KMS-11 (cell line): ENCODE measurements at regions not wholly inside any gene's neighbourhood (a gene's known extent, or its start where the extent isn't known, plus 50 kb on each side); places are given as distances from the start of the nearest gene placed in this dataset.

ENCODE experiments used
- H2AFZ ChIP-seq: fragments of 200-600 bp; sonication (generic); 2 replicates; pipeline ENCODE4 v1.6.1; 2016; ENCODE audit warnings: antibody characterized with exemption, mixed run types, low read depth
- H3K27ac ChIP-seq: fragments of 200-600 bp; sonication (generic); 2 replicates; pipeline ENCODE4 v1.6.1; 2016; ENCODE audit warnings: mild to moderate bottlenecking, mixed run types
- H3K27me3 ChIP-seq: fragments of 200-600 bp; sonication (generic); 2 replicates; pipeline ENCODE4 v1.6.1; 2017; ENCODE audit warnings: mild to moderate bottlenecking, low read depth, mixed run types, moderate library complexity; ENCODE audit not compliant: insufficient read depth
- H3K36me3 ChIP-seq: fragments of 200-600 bp; sonication (generic); 2 replicates; pipeline ENCODE4 v1.6.1; 2017; ENCODE audit warnings: mild to moderate bottlenecking, mixed run types; ENCODE audit not compliant: insufficient read depth
- H3K4me1 ChIP-seq: fragments of 200-600 bp; sonication (generic); 2 replicates; pipeline ENCODE4 v1.6.1; 2016; ENCODE audit warnings: mild to moderate bottlenecking, low read depth, mixed run types; ENCODE audit not compliant: poor library complexity, severe bottlenecking
- H3K4me2 ChIP-seq: fragments of 200-600 bp; sonication (generic); 2 replicates; pipeline ENCODE4 v1.7.0; 2016; ENCODE audit warnings: mild to moderate bottlenecking, mixed run types
- H3K4me3 ChIP-seq: fragments of 200-600 bp; sonication (generic); IDR thresholded peaks from 2 replicates; pipeline ENCODE4 v1.6.1; 2017; ENCODE audit warnings: low read depth, low read length, mixed read lengths; ENCODE audit not compliant: insufficient read depth
- H3K79me2 ChIP-seq: fragments of 200-600 bp; sonication (generic); 2 replicates; pipeline ENCODE4 v1.6.1; 2016; ENCODE audit warnings: low read depth, mixed run types; ENCODE audit not compliant: insufficient read depth
- H3K9ac ChIP-seq: fragments of 200-600 bp; sonication (generic); 2 replicates; pipeline ENCODE4 v1.6.1; 2016; ENCODE audit warnings: mild to moderate bottlenecking, mixed run types
- H4K20me1 ChIP-seq: fragments of 200-600 bp; sonication (generic); 2 replicates; pipeline ENCODE4 v1.6.1; 2016; ENCODE audit warnings: mild to moderate bottlenecking, mixed run types; ENCODE audit not compliant: insufficient read depth
- TF ChIP-seq, protein P1 (sequence below): fragments of 200-600 bp; sonication (generic); conservative IDR thresholded peaks from 2 replicates; pipeline ENCODE4 v1.6.1; 2017; ENCODE audit warnings: low read depth, mild to moderate bottlenecking, antibody characterized with exemption, low read length, moderate library complexity, mixed read lengths

DNA sequence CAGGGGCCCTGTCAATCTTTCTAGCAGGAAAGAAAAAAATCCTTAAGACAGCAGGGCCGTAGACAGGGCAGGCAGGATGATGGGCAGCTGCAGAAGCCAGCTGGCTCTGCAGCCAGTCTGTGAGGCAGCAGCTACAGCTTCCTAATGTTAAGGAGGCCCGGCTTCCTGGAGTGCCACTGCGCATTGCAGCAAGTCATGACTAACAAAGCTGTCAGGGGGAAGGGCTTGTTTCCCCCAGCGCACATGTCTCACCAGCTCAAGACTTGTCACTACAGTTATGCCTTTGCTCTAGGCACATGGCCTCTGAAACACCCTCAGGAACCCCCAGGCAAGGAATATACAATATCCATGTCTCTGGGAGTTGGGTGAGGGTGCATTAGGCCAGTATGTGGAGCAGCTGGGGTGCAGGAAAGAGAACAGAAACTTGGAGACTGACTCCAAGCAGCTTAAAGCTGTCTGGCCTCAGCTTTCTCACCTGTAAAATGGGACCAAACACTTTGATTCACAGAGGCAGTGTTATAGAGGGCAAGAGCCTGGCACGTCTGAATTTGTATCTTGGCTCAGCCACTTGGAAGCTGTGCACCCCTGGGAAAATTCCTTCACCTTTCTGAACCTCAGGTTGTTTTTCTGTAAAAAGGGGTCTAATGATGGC lies 220.0 kb downstream of the HAPSTR1 start:
- Histone ChIP-seq H3K4me2 (no peak overlapping the region), H3K4me1 (no peaks in the 10 kb centered on the region), H3K27me3 (no peaks in the 10 kb centered on the region), H3K36me3 (no peaks in the 10 kb centered on the region), H3K79me2 (no peaks in the 10 kb centered on the region), H3K27ac (no peak overlapping the region), H4K20me1 (no peaks in the 10 kb centered on the region), H2AFZ (no peak overlapping the region), H3K4me3 (no peak overlapping the region), H3K9ac (no peak overlapping the region)
- TF ChIP-seq, protein P1, sequence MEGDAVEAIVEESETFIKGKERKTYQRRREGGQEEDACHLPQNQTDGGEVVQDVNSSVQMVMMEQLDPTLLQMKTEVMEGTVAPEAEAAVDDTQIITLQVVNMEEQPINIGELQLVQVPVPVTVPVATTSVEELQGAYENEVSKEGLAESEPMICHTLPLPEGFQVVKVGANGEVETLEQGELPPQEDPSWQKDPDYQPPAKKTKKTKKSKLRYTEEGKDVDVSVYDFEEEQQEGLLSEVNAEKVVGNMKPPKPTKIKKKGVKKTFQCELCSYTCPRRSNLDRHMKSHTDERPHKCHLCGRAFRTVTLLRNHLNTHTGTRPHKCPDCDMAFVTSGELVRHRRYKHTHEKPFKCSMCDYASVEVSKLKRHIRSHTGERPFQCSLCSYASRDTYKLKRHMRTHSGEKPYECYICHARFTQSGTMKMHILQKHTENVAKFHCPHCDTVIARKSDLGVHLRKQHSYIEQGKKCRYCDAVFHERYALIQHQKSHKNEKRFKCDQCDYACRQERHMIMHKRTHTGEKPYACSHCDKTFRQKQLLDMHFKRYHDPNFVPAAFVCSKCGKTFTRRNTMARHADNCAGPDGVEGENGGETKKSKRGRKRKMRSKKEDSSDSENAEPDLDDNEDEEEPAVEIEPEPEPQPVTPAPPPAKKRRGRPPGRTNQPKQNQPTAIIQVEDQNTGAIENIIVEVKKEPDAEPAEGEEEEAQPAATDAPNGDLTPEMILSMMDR: no peak

DNA sequence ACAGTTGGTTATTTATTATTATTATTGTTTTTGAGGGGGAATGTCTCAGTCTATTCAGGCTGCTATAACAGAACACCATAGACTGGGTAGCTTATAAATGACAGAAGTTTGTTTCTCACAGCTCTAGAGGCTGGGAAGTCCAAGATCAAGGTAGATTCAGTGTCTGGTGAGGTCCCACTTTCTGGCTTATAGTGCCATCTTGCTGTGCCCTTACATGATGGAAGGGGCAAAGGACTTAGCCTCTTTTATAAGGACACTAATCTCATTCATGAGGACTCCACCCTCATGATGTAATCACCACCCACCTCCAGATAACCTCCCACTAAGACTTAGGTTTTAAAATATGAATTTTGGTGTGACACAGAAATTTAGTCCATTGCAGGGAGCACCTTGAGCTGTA lies 224.6 kb downstream of the HAPSTR1 start:
- Histone ChIP-seq H3K36me3 (no peaks in the 10 kb centered on the region), H3K4me1 (no peaks in the 10 kb centered on the region), H3K27ac (no peak overlapping the region), H3K4me2 (no peak overlapping the region), H3K79me2 (no peaks in the 10 kb centered on the region), H3K9ac (no peak overlapping the region), H3K27me3 (no peaks in the 10 kb centered on the region), H4K20me1 (no peaks in the 10 kb centered on the region), H2AFZ (no peak overlapping the region), H3K4me3 (no peak overlapping the region)
- TF ChIP-seq, protein P1: no peak

DNA sequence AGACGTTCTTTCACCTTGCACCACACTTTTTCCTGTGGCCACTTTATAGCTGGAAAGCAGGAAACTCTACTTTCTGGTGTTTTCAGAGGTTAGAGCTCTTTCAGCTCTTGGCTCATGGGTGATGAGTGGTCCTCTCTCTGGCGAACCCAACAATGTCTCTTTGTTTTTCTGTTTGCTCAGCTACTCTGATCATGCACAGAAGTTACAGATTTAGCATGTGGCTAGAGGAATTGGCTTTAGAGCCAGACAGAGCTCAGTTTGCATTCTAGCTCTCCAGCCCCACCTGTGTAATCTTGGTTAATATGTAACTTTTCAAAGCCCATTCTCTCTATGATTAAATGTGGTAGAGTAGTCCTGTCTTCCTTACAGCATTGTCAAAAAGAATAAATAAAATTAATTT lies 225.2 kb downstream of the HAPSTR1 start:
- Histone ChIP-seq H3K36me3 (no peaks in the 10 kb centered on the region), H3K79me2 (no peaks in the 10 kb centered on the region), H4K20me1 (no peaks in the 10 kb centered on the region), H3K27me3 (no peaks in the 10 kb centered on the region), H3K9ac (no peak overlapping the region), H3K27ac (no peak overlapping the region), H3K4me1 (no peaks in the 10 kb centered on the region), H3K4me3 (no peak overlapping the region), H2AFZ (no peak overlapping the region), H3K4me2 (no peak overlapping the region)
- TF ChIP-seq, protein P1: no peak

DNA sequence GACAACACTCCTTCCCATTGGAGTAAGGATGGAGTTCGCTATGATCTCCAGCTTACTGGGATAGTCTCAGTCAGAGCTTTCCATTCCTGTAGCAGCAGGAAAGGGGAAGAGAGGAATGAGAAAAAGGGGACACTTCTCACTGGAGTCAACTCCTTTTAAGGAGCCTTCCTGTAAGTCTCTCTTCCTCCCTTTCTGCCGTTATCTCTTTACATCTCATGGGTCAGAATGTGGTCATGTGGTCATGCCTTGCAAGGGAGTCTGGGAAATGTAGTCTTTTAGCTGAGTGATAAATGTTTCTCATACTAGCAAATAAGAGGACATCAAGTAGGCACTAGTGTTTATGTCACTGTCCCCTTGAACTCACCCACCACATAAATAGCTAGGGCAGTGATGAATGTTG lies 227.3 kb downstream of the HAPSTR1 start:
- Histone ChIP-seq H3K9ac (no peak overlapping the region), H3K36me3 (no peaks in the 10 kb centered on the region), H3K4me3 (no peak overlapping the region), H3K27me3 (no peaks in the 10 kb centered on the region), H2AFZ (no peak overlapping the region), H3K4me2 (no peak overlapping the region), H3K27ac (no peak overlapping the region), H4K20me1 (no peaks in the 10 kb centered on the region), H3K4me1 (no peaks in the 10 kb centered on the region), H3K79me2 (no peaks in the 10 kb centered on the region)
- TF ChIP-seq, protein P1: no peak
